ENCODE measurements at regions not wholly inside any gene's neighbourhood (a gene's known extent, or its start where the extent isn't known, plus 50 kb on each side); places are given as distances from the start of the nearest gene placed in this dataset.

- TF ChIP-seq CTCF (conservative IDR thresholded peaks at IDR 0.05 in 1 of 2, IDR thresholded peaks at IDR 0.05 in 1 of 2; ENCODE audit: low read depth in 1 of 2, low read length in 2 of 2): no peak
- no peak for TF ChIP-seq EZH2 (IDR thresholded peaks at IDR 0.05; ENCODE audit: low read length, missing control alignments)
These were observed 160.3 kb upstream of the ESRRG start for GRCh38 chr1:216883518-216883917.

All from fibroblast of lung (primary cell).